Smooth muscle cell of the brain vasculature (primary cell): ENCODE measurements at regions not wholly inside any gene's neighbourhood (a gene's known extent, or its start where the extent isn't known, plus 50 kb on each side); places are given as distances from the start of the nearest gene placed in this dataset.
"Not testable (repeated sequence)": the region's sequence is repeated elsewhere in the genome, so short reads cannot be mapped to it uniquely, and the experiment has no call there.

Source experiments
- DNase-seq: peaks from one replicate; pipeline ENCODE4 v3.0.0-alpha.2; 2012; ENCODE audit warnings: low read depth, low spot score

DNA sequence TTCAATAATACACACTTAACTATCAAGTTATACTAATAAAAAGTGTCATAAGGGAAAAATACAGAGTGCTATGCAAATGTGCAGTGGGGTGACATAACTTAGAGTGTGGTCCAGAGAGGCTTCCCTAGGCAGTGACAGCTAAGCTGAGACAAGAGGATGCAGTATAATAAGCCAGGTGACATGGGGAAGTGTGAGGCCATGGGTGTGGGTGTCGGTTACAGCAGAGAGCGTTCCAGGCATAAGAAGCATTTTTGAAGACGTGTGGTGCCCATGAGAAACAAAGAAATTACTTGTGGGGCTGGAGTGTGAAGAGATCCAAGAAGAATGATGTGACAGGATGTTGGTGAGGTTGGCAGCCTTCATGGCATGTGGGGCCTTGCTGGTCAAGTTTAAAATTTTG, 78.1 kb upstream of the PICALM start:
- DNase-seq = no peak

GRCh38 chr11:86145439-86146156, 76.7 kb upstream of the PICALM start:
- DNase-seq = no peak

DNA sequence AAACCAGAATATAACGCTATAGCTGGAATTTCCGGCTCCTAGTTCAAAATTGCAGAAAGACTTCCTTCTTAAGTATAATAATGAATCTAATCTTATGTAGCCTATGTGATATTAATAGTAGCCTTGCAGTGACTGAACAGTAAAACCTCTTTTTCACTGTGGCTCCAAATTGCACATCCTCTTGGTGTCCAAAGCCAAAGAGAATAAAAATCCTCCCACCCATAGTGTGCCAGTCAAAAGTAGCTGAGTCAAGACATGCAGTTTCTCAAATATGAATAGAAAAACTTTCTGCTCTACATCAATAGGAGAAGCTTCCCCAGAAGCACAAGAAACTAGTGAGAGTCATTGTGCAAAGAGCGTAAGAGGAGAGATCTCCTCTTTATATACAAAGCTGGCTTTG, 76.0 kb upstream of the PICALM start:
- DNase-seq = no peak

DNA sequence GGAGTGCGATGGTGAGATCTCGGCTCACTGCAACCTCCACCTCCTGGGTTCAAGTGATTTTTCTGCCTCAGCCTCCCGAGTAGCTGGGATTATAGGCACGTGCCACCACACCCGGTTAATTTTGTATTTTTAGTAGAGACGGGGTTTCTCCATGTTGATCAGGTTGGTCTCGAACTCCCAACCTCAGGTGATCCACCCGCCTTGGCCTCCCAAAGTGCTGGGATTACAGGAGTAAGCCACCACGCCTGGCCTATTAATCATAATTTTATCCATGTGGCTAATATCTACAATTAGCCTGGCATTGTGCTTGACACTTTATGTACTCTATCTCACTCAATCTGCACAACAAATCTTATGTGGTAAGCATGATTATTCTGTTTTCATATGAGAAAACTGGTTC, 75.2 kb upstream of the PICALM start:
- DNase-seq = not testable (repeated sequence)

GRCh38 chr11:86143087-86144030, 74.5 kb upstream of the PICALM start:
- DNase-seq = no peak

DNA sequence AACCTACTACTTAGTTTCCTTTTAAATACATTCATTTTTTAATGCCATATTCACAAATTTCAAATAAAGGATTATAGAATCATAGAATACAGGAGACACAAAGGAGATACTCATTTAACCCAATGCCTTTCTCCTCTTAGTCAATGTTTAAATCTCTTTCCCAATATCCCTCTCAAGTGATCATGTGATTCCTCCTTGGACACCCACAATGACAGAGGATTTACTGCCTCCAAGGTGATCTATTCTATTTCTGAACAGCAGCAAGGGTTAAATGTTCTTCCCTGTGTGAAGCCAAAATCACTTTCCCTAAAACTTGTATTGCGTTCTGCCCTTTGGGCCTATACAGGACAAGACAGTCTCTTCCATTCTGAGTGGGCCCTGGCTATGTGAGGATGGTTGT, 73.3 kb upstream of the PICALM start:
- DNase-seq = no peak

DNA sequence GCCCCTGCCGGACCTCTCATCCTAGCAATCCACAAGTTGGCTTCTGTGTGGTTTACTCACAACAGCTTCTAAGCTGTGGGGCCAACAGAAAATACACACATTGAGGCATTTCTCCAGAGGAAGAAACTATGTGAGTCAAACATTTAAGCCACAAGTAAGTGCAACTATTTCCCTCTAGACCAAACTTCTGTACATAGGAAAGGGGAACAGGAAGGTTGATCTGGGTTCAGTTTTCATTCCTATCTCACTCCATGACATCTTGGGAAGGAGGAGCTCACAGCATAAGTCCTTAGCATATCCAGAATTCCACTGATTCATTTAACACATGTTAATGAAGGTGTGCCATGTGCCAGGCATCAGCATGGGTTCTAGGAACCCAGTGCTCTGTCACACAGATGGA, 72.8 kb upstream of the PICALM start:
- DNase-seq = no peak

- no peak for DNase-seq
Measured at GRCh38 chr11:86140334-86140990, 71.6 kb upstream of the PICALM start.

DNA sequence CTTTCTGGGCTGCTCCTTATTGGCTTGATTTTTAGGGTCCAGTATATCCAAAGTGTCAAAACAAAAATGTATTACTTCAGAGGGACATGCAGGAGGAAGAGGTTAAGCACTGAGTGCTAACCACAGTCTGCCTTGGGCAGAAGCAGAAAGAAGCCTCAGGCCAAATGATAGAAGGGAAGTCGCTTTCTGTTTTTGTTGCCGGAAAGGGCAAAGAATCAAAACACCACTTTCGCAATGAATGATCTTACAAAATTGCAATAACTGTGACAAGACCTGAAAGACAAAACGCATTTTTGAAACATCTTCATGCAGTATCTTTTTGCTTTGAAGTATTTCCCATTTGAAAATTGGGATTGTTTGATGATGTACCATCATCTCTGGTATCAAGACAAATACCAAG, 70.1 kb upstream of the PICALM start:
- no peak for DNase-seq

DNA sequence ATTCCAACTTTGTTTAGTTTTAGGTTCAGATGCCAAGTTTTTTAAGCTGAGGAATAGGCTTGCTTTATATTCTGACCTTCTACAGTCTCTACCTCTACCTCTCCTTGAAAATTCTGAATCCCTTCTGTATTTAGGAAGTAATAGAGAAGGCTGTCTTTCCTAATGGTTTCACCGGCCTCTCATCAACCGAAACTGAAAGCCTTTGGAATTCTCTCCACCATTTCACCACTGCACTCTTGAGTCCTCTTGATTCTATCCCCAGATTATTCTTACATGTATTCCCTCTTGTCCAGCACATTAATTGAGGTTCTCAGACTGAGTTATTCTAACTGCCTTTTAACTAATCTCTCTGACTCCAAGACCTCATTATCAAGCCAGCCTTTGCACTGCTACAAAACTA, 67.7 kb upstream of the PICALM start:
- DNase-seq = no peak

DNA sequence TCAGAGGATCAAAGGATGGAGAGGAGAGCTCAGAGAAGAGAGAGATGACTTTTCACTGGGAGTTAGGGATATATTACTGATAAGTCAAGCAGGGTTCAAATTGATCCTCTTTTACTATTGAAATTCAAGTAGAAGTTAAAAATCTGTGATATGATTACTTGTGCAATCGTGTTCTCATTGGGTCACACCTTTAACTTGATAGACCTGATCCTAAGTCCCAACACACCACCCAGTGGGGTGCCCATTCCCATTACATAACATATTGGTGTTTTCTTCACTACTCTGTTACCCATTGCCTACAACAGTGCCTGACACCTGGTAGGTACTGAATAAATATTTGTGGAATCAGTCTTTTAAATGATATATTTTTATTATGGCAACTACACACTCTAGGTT, 66.4 kb upstream of the PICALM start:
- no peak for DNase-seq

GRCh38 chr11:86134580-86135318, 65.9 kb upstream of the PICALM start:
- no peak for DNase-seq

- DNase-seq = no peak
Measured at GRCh38 chr11:86132667-86133249, 63.9 kb upstream of the PICALM start.

DNA sequence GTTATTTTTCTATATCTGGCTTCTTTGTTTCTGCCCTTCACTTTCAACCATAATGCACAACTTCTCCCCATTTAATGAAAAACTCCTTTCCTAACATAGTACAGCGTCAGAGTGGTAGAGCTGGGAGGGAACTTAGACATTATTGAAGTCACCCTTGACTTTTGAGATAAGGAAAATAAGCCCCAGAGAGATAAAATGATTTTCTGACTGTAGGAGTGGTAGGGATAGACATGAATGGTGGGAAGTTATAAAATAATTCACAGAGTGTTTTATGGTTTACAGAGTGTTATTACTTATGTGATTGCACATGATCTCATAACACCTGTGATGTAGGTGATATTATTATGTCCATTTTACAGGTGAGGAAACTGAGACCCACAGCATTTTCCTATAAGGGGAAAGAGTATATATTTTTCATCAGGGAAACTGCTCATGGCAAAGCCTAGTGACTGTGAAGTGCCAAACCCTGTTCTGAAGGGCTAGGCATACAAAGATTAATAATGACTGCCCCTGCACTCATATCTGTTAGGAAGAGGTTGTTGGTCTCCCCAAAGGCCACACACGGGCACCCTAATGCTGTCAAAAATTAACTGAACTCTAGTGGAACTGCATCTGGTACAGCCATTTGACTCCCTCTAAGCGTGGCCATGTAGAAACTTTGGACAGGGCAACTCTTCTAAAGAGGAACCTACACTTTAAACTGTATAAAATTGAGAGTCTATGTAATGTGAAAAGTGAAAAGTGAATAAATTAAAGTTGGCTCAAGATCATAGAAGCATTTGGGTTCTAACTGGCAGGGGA, 61.1 kb upstream of the PICALM start:
- DNase-seq = no peak

DNA sequence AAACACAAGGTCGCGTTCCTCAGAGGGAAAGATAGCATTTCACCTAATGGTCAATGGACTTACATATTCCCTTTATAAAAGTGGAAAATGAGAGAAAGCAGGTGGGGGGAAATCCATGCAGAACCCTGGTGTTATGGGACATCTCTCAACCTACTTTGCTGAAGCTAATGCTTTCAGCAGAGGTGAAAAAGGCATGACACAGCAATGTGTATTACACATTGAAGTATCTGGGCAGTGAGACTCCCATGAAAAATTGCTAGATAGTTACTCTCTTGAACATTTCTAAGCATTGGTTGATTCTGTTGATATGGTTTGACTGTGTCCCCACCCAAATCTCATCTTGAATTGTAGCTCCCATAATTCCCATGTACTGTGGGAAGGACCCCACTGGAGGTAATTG, 60.0 kb upstream of the PICALM start:
- DNase-seq = no peak

DNA sequence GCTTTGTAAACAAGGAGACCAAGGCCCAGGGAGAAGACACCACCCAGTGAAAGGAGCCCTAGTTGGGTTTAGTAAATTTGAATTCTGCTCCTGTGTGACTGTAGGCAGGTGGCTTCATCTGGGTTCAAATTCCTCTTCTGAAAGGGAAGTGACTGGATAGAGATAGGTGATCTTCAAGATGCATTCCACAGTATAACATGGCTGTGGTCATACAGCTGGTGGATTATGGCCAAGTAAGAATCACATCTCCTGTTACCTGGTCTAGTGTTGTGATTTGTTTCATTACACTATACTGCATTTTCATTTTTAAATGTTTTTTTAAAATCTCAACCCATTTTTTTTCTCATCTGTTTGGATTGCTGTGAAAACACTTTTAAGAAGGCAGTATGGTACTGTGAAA, 58.0 kb upstream of the PICALM start:
- no peak for DNase-seq

GRCh38 chr11:86124251-86125233, 55.7 kb upstream of the PICALM start:
- no peak for DNase-seq

- no peak for DNase-seq
Measured at GRCh38 chr11:86122773-86123172, 53.9 kb upstream of the PICALM start.

- DNase-seq = no peak
Measured at GRCh38 chr11:86120807-86121206, 51.9 kb upstream of the PICALM start.
